Fibroblast of villous mesenchyme (primary cell): ENCODE measurements at regions not wholly inside any gene's neighbourhood (a gene's known extent, or its start where the extent isn't known, plus 50 kb on each side); places are given as distances from the start of the nearest gene placed in this dataset. TPM values are rescaled to one million over a fixed set of nuclear protein-coding genes. Genes with fewer than 3 reads are reported as not detected.
"Not testable (repeated sequence)": the region's sequence is repeated elsewhere in the genome, so short reads cannot be mapped to it uniquely, and the experiment has no call there.

ENCODE experiments used
- DNase-seq: peaks from one replicate; pipeline ENCODE4 v3.0.0-alpha.2; 2010; ENCODE audit warnings: low read depth
- H3K4me3 ChIP-seq: 2 replicates; pipeline ENCODE4 v1.5.1; 2011; ENCODE audit warnings: low read depth, mild to moderate bottlenecking, low read length
- CTCF ChIP-seq: IDR thresholded peaks from 2 replicates; pipeline ENCODE4 v1.5.1; 2012; ENCODE audit warnings: low read depth, mild to moderate bottlenecking, low read length; ENCODE audit not compliant: insufficient read depth
- small RNA-seq: library from RNA; depleted of rRNA; stranded (forward); fragments of <200 nt; gene quantifications from one replicate; pipeline ENCODE3, GENCODE V24; 2012

GRCh38 chrX:96211953-96212352, 472.7 kb upstream of the DIAPH2 start:
- TF ChIP-seq CTCF: no peak

GRCh38 chrX:96214681-96215080, 470.0 kb upstream of the DIAPH2 start:
- H3K4me3 ChIP-seq, DNase-seq: not testable (repeated sequence)

More at GRCh38 chrX:96211953-96212352, 472.7 kb upstream of the DIAPH2 start:
- no peak overlapping the region for H3K4me3 ChIP-seq
- DNase-seq: no peak

GRCh38 chrX:96224279-96224678, 460.4 kb upstream of the DIAPH2 start:
- no peak for DNase-seq
- H3K4me3 ChIP-seq: no peak overlapping the region

GRCh38 chrX:96244955-96245354, 439.7 kb upstream of the DIAPH2 start:
- DNase-seq: no peak
- H3K4me3 ChIP-seq: no peak overlapping the region
- TF ChIP-seq CTCF: no peak

More at GRCh38 chrX:96224279-96224678, 460.4 kb upstream of the DIAPH2 start:
- no peak for TF ChIP-seq CTCF

- no peak for DNase-seq
- TF ChIP-seq CTCF: no peak
- H3K4me3 ChIP-seq: no peak overlapping the region
These were observed 438.2 kb upstream of the DIAPH2 start for GRCh38 chrX:96246436-96246835.

Small RNAs in the stretch of these regions (small RNA-seq; reads per million reads assigned to genes)
- gene AL022161.1 (not detected), gene RN7SL379P (not detected), gene RNA5SP510 (not detected), gene RPS29P28 (not detected)
